AG04449 (cell line): ENCODE measurements at regions not wholly inside any gene's neighbourhood (a gene's known extent, or its start where the extent isn't known, plus 50 kb on each side); places are given as distances from the start of the nearest gene placed in this dataset.

Experiments used
- CTCF ChIA-PET: fragments of 350-600 bp; formaldehyde crosslinking; extraction: SDS; loops from one replicate; lab custom pipeline; 2021; ENCODE audit warnings: antibody characterized with exemption; lab: Yijun Ruan, JAX
- POLR2A ChIA-PET: fragments of 400-600, 350-600 bp; formaldehyde crosslinking; extraction: SDS; loops from one replicate; lab custom pipeline; 2020; ENCODE audit warnings: antibody characterized with exemption, inconsistent platforms; lab: Yijun Ruan, JAX
- DNase-seq: peaks from one replicate; pipeline ENCODE4 v3.0.0-alpha.2; 2010; ENCODE audit warnings: low read depth, low spot score
- H3K4me3 ChIP-seq: 2 replicates; pipeline ENCODE4 v1.5.1; 2011; ENCODE audit warnings: low read depth, mild to moderate bottlenecking, control low read depth, low read length
- TF ChIP-seq, protein P1 (sequence below): IDR thresholded peaks from one replicate; pipeline ENCODE4 v1.5.1; 2011; ENCODE audit warnings: mild to moderate bottlenecking, moderate library complexity, low read length, control low read depth, inconsistent platforms; ENCODE audit not compliant: insufficient read depth; ENCODE audit errors: missing control alignments

DNA sequence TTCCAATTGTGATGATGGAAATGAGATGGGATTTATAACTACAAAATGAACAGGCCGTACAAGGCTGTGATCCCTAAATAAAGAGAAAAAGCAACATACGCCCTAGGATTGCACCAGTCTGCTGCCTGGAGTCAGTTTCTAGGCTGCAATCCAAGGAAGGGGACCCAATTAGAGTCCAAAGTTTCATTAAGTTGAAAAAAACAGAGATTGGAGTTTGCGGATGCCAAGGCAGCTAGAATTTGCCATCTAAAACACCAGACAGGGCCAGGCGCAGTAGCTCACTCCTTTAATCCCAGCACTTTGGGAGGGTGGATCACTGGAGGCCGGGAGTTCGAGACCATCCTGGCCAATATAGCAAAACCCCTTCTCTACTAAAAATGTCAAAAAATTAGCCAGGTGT, 661.0 kb downstream of the RPS29 start:
- H3K4me3 ChIP-seq: no peak overlapping the region
- ChIA-PET POLR2A (no interaction called here), CTCF (no interaction called here)
- TF ChIP-seq, protein P1, sequence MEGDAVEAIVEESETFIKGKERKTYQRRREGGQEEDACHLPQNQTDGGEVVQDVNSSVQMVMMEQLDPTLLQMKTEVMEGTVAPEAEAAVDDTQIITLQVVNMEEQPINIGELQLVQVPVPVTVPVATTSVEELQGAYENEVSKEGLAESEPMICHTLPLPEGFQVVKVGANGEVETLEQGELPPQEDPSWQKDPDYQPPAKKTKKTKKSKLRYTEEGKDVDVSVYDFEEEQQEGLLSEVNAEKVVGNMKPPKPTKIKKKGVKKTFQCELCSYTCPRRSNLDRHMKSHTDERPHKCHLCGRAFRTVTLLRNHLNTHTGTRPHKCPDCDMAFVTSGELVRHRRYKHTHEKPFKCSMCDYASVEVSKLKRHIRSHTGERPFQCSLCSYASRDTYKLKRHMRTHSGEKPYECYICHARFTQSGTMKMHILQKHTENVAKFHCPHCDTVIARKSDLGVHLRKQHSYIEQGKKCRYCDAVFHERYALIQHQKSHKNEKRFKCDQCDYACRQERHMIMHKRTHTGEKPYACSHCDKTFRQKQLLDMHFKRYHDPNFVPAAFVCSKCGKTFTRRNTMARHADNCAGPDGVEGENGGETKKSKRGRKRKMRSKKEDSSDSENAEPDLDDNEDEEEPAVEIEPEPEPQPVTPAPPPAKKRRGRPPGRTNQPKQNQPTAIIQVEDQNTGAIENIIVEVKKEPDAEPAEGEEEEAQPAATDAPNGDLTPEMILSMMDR: no peak
- DNase-seq: no peak

DNA sequence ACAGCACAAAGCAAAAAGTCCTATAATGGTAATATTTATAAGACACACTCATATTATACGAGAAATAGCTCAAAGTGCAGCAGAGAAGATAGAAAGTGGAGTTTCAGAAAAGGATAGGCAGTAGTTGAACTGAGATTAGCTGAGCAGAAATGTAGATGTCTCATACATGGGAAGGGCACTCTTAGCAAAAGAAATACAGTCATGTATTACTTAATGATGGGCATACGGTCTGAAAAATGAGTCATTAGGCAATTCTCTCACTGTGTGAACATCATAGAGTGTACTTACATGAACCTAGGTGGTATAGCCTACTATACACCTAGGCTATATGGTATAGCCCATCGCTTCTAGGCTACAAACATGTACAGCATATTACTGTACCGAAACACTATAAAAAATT, 671.3 kb downstream of the RPS29 start:
- POLR2A ChIA-PET: no interaction called here
- CTCF ChIA-PET: no interaction called here

DNA sequence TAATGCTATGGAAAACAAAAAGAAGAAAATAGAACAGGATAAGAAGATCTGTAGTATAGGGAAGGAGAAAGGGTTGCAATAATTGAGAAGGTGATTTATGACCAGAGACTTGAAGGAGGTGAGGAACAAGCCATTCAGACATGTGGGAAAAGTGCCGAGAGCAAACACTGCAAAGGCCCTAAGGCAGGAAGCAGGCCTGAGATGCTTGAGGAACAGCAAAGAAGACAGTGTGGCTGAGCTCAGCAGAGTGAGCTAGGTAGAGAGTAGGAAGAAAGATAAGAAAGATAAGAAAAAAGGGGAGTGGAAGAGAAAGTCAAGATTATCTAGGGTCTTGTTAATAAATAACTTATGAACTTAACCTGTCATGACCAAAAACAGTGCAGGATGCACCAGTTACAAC, 671.8 kb downstream of the RPS29 start:
- H3K4me3 ChIP-seq: no peak overlapping the region
- TF ChIP-seq, protein P1: no peak
- no peak for DNase-seq
- ChIA-PET POLR2A (no interaction called here), CTCF (no interaction called here)

More for the DNA sequence above, 671.3 kb downstream of the RPS29 start:
- TF ChIP-seq, protein P1: no peak
- no peak overlapping the region for H3K4me3 ChIP-seq
- DNase-seq: no peak

DNA sequence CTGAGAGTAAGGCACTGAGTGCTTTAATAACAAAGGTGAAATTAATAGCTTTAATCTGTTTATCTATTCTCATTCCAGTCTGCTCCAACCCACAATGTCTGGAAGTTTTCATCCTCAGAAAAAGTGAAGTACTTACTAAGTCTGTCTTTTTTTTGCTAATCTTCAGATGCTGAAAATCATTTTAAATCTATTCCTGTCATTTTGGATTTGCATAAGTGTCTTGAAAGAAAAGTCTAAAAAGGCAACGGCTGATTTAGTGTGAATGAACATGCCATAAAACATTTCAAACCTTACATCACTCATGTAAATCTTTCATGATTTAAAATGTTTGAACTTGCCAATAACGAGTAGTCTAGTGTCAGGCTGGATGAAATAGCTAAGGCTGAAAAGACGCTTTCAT, 685.6 kb downstream of the RPS29 start:
- POLR2A ChIA-PET: no interaction called here
- DNase-seq: no peak
- TF ChIP-seq, protein P1: no peak
- H3K4me3 ChIP-seq: no peak overlapping the region
- CTCF ChIA-PET: no interaction called here

DNA sequence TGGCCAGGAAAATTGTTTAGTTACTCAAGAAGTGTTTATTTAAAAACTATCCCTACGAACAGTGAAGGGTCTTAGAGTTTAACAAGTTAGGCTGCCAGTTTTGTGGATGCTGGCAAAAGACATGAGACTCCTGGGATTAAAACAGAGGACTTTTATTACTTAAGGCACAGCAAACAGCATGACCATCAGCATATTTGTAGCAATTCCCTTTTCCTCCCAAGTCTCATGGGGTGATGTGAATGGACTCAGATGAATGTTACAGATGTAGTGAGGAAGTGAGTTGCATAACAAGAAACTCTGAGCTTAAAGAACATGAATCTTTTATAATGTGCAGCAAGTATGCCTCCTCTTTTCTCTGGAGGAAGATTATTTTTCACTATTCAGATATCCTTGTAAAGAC, 695.8 kb downstream of the RPS29 start:
- no peak overlapping the region for H3K4me3 ChIP-seq
- no peak for DNase-seq

DNA sequence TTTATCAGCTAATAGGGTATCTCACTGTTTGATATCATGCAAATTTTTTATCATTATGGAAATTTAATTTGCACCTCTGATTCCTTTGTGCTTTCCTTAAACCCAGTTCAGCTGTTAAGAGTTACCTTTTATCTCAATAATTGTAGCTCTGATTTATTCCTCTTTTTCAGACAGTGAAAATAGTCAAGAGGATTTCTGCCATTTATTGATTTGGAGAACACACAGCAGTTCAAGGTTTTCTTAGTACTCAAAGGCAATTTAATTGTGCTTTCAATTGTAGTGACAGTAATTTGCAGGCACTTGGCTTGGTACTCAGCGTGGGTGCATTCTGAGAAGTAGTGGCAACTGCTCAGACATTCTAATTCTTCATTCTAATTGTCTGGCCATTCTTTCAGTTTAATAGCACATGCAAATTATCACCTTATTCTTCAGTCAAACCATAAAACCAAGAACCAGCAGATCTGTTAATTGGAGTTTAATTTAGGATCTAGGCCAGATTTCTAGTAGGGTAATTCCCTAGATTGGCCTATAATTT, 709.3 kb downstream of the RPS29 start:
- TF ChIP-seq, protein P1: no peak
- DNase-seq: no peak
- H3K4me3 ChIP-seq: no peak overlapping the region
- ChIA-PET CTCF (no interaction called here), POLR2A (no interaction called here)

More for the DNA sequence above, 695.8 kb downstream of the RPS29 start:
- POLR2A ChIA-PET: no interaction called here
- TF ChIP-seq, protein P1: no peak
- CTCF ChIA-PET: no interaction called here
